ENCODE measurements at regions not wholly inside any gene's neighbourhood (a gene's known extent, or its start where the extent isn't known, plus 50 kb on each side); places are given as distances from the start of the nearest gene placed in this dataset.

DNA sequence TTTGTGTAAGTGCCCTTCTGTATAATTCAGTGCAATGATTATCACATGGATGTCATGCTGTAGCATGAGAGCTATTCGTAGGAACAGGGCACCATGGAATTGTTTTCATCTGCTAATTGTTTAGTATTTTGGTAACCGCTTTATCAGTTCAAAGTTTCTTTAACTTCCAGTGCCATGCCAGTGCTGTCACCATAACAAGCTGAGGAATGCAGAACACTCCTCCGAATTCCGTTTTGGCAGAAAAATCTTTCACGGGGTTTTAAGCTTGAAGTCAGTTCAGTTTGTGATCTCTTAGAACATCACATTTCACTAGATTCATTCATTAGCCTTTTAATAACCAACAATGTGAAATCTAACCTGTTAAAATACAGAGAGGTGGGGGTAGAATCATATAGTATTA lies 117.2 kb upstream of the SEMA3C start:
- TF ChIP-seq, protein P1, sequence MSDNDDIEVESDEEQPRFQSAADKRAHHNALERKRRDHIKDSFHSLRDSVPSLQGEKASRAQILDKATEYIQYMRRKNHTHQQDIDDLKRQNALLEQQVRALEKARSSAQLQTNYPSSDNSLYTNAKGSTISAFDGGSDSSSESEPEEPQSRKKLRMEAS (IDR thresholded peaks at IDR 0.05; ENCODE audit: insufficient read depth, insufficient read length), result no peak
- TF ChIP-seq, protein P2, sequence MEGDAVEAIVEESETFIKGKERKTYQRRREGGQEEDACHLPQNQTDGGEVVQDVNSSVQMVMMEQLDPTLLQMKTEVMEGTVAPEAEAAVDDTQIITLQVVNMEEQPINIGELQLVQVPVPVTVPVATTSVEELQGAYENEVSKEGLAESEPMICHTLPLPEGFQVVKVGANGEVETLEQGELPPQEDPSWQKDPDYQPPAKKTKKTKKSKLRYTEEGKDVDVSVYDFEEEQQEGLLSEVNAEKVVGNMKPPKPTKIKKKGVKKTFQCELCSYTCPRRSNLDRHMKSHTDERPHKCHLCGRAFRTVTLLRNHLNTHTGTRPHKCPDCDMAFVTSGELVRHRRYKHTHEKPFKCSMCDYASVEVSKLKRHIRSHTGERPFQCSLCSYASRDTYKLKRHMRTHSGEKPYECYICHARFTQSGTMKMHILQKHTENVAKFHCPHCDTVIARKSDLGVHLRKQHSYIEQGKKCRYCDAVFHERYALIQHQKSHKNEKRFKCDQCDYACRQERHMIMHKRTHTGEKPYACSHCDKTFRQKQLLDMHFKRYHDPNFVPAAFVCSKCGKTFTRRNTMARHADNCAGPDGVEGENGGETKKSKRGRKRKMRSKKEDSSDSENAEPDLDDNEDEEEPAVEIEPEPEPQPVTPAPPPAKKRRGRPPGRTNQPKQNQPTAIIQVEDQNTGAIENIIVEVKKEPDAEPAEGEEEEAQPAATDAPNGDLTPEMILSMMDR (IDR thresholded peaks at IDR 0.05; ENCODE audit: extremely low read depth in 1 of 2, insufficient read depth in 1 of 2, low read depth in 1 of 2, low read length in 2 of 2), result no peak
- TF ChIP-seq POLR2AphosphoS5 (IDR thresholded peaks at IDR 0.05; ENCODE audit: insufficient read depth, low read depth, low read length), result no peak
- no peak for TF ChIP-seq POLR2A (IDR thresholded peaks at IDR 0.05; ENCODE audit: low read depth, low read length)
- TF ChIP-seq EZH2 (IDR thresholded peaks at IDR 0.05; ENCODE audit: borderline replicate concordance, low read depth, low read length, severe bottlenecking), result no peak
- no peak for TF ChIP-seq FOS (IDR thresholded peaks at IDR 0.05; ENCODE audit: borderline replicate concordance, insufficient read depth, low read length)
- TF ChIP-seq JUN (IDR thresholded peaks at IDR 0.05; ENCODE audit: borderline replicate concordance, insufficient read depth, insufficient read length, low read depth), result no peak
- TF ChIP-seq GATA2 (IDR thresholded peaks at IDR 0.05; ENCODE audit: insufficient read depth, insufficient read length, low read depth, low read length), result no peak
- TF ChIP-seq MYC (IDR thresholded peaks at IDR 0.05; ENCODE audit: low read depth, low read length), result no peak
